Vagina (tissue), 2 donors: ENCODE measurements at regions not wholly inside any gene's neighbourhood (a gene's known extent, or its start where the extent isn't known, plus 50 kb on each side); places are given as distances from the start of the nearest gene placed in this dataset.
"Not testable (repeated sequence)": the region's sequence is repeated elsewhere in the genome, so short reads cannot be mapped to it uniquely, and the experiment has no call there.

Source experiments
- POLR2A ChIP-seq, 2 donors: fragments of 450-650 bp; IDR thresholded peaks; one replicate each; pipeline ENCODE4 v1.6.1; 2017; ENCODE audit warnings: antibody characterized with exemption in 2 of 2, mild to moderate bottlenecking in 2 of 2, moderate library complexity in 2 of 2
- POLR2AphosphoS5 ChIP-seq, 2 donors: sonication (generic); formaldehyde crosslinking; IDR thresholded peaks; one replicate each; pipeline ENCODE4 v1.9.0; 2017; ENCODE audit warnings: antibody characterized with exemption in 2 of 2, mild to moderate bottlenecking in 2 of 2, low read depth in 1 of 2; ENCODE audit not compliant: insufficient read depth in 1 of 2
- TF ChIP-seq, protein P1 (sequence below), 3 experiments: fragments of 450-650 bp in 2 of 3; fragments of 200-600 bp in 1 of 3; sonication (generic) in 1 of 3; IDR thresholded peaks; one replicate each; pipeline ENCODE4 v1.5.1; 2017 to 2019; ENCODE audit warnings: antibody characterized with exemption in 3 of 3, mild to moderate bottlenecking in 2 of 3, moderate library complexity in 2 of 3

DNA sequence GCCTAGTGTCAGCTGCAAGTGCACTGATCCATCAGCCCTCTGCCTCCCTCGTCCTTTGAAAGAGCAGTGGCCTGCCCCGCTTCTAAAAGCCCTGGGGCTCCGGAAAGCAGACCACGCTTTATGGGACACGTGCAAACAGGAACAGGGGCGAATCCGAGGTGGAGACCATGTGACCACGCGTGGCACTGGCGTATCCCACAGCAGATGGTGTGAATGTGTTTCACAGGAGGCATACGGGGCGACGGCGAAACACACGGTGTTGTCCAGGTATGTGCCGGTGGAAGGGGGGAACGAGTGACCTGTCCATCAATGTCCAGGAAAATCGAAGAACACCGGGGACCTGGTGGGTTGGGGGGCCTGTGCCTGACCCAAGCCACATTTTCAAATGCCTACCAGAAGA is 201.6 kb downstream of the ZNF716 start:
- TF ChIP-seq, protein P1, sequence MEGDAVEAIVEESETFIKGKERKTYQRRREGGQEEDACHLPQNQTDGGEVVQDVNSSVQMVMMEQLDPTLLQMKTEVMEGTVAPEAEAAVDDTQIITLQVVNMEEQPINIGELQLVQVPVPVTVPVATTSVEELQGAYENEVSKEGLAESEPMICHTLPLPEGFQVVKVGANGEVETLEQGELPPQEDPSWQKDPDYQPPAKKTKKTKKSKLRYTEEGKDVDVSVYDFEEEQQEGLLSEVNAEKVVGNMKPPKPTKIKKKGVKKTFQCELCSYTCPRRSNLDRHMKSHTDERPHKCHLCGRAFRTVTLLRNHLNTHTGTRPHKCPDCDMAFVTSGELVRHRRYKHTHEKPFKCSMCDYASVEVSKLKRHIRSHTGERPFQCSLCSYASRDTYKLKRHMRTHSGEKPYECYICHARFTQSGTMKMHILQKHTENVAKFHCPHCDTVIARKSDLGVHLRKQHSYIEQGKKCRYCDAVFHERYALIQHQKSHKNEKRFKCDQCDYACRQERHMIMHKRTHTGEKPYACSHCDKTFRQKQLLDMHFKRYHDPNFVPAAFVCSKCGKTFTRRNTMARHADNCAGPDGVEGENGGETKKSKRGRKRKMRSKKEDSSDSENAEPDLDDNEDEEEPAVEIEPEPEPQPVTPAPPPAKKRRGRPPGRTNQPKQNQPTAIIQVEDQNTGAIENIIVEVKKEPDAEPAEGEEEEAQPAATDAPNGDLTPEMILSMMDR (IDR thresholded peaks at IDR 0.05), result not testable (repeated sequence)
- not testable (repeated sequence) for TF ChIP-seq POLR2AphosphoS5 (IDR thresholded peaks at IDR 0.05; ENCODE audit: insufficient read depth in 1 of 2, low read depth in 1 of 2); POLR2A (IDR thresholded peaks at IDR 0.05)
